ENCODE measurements at regions not wholly inside any gene's neighbourhood (a gene's known extent, or its start where the extent isn't known, plus 50 kb on each side); places are given as distances from the start of the nearest gene placed in this dataset.

DNA sequence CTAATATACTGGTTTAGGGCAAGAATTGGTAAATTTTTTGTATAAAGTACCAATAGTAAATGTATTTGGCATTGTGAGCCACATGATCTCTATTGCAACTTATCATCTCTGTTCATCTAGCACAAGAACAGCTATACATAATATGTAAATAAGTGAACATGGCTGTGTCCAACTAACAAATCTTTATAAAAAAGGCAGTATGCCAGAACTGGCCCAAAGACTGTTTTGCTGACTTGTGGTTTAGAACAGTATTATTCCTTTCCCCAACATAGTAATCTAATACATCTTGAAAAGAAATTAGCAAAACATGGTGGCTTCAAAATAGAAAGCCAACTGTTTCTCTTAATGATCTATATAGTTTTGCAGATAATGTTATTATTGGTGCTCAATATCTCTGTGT, 441.4 kb upstream of the CELF4 start:
- TF ChIP-seq TAF1 (IDR thresholded peaks at IDR 0.05; ENCODE audit: borderline replicate concordance, insufficient read depth, low read length) (no peak), POLR2AphosphoS5 (IDR thresholded peaks at IDR 0.05; ENCODE audit: low read depth, low read length) (no peak)

All from PFSK-1 (cell line).